ENCODE measurements at regions not wholly inside any gene's neighbourhood (a gene's known extent, or its start where the extent isn't known, plus 50 kb on each side); places are given as distances from the start of the nearest gene placed in this dataset.

DNA sequence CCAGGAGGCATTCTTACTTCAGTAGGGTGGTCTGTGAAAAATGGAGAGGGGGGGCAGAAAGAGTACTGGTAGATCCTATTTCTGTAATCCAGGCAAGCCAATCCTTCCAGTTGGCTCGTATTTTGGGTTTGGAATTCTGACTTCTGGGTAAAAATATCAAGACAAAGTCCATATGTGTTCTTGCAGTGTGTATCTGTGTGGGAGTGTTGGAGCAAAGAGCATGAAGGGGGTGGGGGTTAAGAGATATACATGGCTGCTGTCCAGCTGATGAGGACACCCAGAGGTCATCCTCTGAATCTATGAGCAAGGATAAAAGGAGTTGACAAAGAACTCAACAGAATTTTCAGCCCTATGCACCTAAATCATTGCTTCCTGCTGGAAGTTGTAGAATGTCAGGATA lies 375.8 kb upstream of the PIK3C3 start:
- TF ChIP-seq CTCF (conservative IDR thresholded peaks at IDR 0.05; ENCODE audit: low read length) (no peak), EZH2phosphoT487 (IDR thresholded peaks at IDR 0.05; ENCODE audit: borderline replicate concordance, low read depth, low read length) (no peak)
